Mesendoderm (in vitro differentiated cells): ENCODE measurements at regions not wholly inside any gene's neighbourhood (a gene's known extent, or its start where the extent isn't known, plus 50 kb on each side); places are given as distances from the start of the nearest gene placed in this dataset.
"Not testable (repeated sequence)": the region's sequence is repeated elsewhere in the genome, so short reads cannot be mapped to it uniquely, and the experiment has no call there.

Experiments used
- DNase-seq: peaks from one replicate; pipeline ENCODE4 v3.0.0; 2013
- H2AK5ac ChIP-seq: 2 replicates; pipeline ENCODE4 v1.6.1; 2013; ENCODE audit warnings: low read length, inconsistent platforms
- H2BK120ac ChIP-seq: 2 replicates; pipeline ENCODE4 v1.6.1; 2013; ENCODE audit warnings: low read depth, mild to moderate bottlenecking, low read length, moderate library complexity, mixed read lengths
- H2BK15ac ChIP-seq: replicated peaks from 2 replicates; pipeline ENCODE4 v1.6.1; 2013; ENCODE audit warnings: low read depth, mild to moderate bottlenecking, moderate library complexity
- H2BK5ac ChIP-seq: 2 replicates; pipeline ENCODE4 v1.6.1; 2013; ENCODE audit warnings: low read length, inconsistent platforms
- H3K18ac ChIP-seq: 2 replicates; pipeline ENCODE4 v1.6.1; 2013; ENCODE audit warnings: mild to moderate bottlenecking, low read length, mixed read lengths
- H3K23ac ChIP-seq: one replicate; pipeline ENCODE4 v1.6.1; 2013; ENCODE audit warnings: low read length
- H3K27ac ChIP-seq: 2 replicates; pipeline ENCODE4 v1.5.1; 2013; ENCODE audit warnings: low read depth, mild to moderate bottlenecking, inconsistent platforms, low read length, moderate library complexity
- H3K27me3 ChIP-seq: 2 replicates; pipeline ENCODE4 v1.6.1; 2013; ENCODE audit warnings: low read length, control low read depth, mild to moderate bottlenecking, inconsistent platforms; ENCODE audit not compliant: insufficient read depth, poor library complexity
- H3K36me3 ChIP-seq: 2 replicates; pipeline ENCODE4 v1.6.1; 2013; ENCODE audit warnings: low read length, inconsistent platforms; ENCODE audit not compliant: control insufficient read depth, insufficient read depth
- H3K4ac ChIP-seq: one replicate; pipeline ENCODE4 v1.6.1; 2013; ENCODE audit warnings: low read depth, mild to moderate bottlenecking, low read length, moderate library complexity
- H3K4me1 ChIP-seq: 2 replicates; pipeline ENCODE4 v1.6.1; 2013; ENCODE audit warnings: low read depth, low read length, inconsistent platforms; ENCODE audit not compliant: control insufficient read depth
- H3K4me2 ChIP-seq: 2 replicates; pipeline ENCODE4 v1.6.1; 2013; ENCODE audit warnings: low read length
- H3K4me3 ChIP-seq: 2 replicates; pipeline ENCODE4 v1.5.1; 2013; ENCODE audit warnings: mild to moderate bottlenecking, low read length
- H3K56ac ChIP-seq: one replicate; pipeline ENCODE4 v1.6.1; 2013; ENCODE audit warnings: low read length
- H3K79me1 ChIP-seq: 2 replicates; pipeline ENCODE4 v1.6.1; 2013; ENCODE audit warnings: low read length, inconsistent platforms
- H3K79me2 ChIP-seq: 2 replicates; pipeline ENCODE4 v1.6.1; 2013; ENCODE audit warnings: mild to moderate bottlenecking, low read length; ENCODE audit not compliant: control insufficient read depth, insufficient read depth
- H3K9ac ChIP-seq: 2 replicates; pipeline ENCODE4 v1.6.1; 2013; ENCODE audit warnings: low read length, inconsistent platforms
- H4K5ac ChIP-seq: one replicate; pipeline ENCODE4 v1.6.1; 2013; ENCODE audit warnings: low read length
- H4K8ac ChIP-seq: one replicate; pipeline ENCODE4 v1.6.1; 2013; ENCODE audit warnings: low read depth, mild to moderate bottlenecking, control low read depth, low read length, moderate library complexity
- WGBS: extraction: QIAGEN DNeasy Blood & Tissue Kit; methylation state at CpG from one replicate; pipeline ENCODE4 v1.1.7; 2013; ENCODE audit warnings: low lambda C conversion rate, missing lambda C conversion rate; ENCODE audit not compliant: insufficient coverage; ENCODE audit errors: extremely low coverage; 5-methylcytosine and 5-hydroxymethylcytosine counted together

GRCh38 chr4:66785479-66785878 lies 759.8 kb downstream of the CENPC start:
- no peaks in the 10 kb centered on the region for H3K79me2 ChIP-seq
- H3K4me2 ChIP-seq: no peak overlapping the region
- H3K4ac ChIP-seq: no peak overlapping the region
- H3K79me1 ChIP-seq: no peaks in the 10 kb centered on the region
- no peak overlapping the region for H3K56ac ChIP-seq
- no peak overlapping the region for H2BK5ac ChIP-seq
- no peak overlapping the region for H3K23ac ChIP-seq
- no peak overlapping the region for H3K4me3 ChIP-seq
- peak overlapping the region; percentile 39 for H3K18ac ChIP-seq
- H3K27me3 ChIP-seq: no peaks in the 10 kb centered on the region
- no peak overlapping the region for H4K8ac ChIP-seq
- DNase-seq: no peak
- no peak overlapping the region for H3K27ac ChIP-seq
- H2AK5ac ChIP-seq: no peak overlapping the region
- no CpG with 5 or more reads among the region's 2 CpGs for WGBS
- no peaks in the 10 kb centered on the region for H3K36me3 ChIP-seq
- no peak overlapping the region for H2BK120ac ChIP-seq
- H3K4me1 ChIP-seq: no peaks in the 10 kb centered on the region
- no peak overlapping the region for H4K5ac ChIP-seq
- H3K9ac ChIP-seq: no peak overlapping the region
- H2BK15ac ChIP-seq: no peak overlapping the region

DNA sequence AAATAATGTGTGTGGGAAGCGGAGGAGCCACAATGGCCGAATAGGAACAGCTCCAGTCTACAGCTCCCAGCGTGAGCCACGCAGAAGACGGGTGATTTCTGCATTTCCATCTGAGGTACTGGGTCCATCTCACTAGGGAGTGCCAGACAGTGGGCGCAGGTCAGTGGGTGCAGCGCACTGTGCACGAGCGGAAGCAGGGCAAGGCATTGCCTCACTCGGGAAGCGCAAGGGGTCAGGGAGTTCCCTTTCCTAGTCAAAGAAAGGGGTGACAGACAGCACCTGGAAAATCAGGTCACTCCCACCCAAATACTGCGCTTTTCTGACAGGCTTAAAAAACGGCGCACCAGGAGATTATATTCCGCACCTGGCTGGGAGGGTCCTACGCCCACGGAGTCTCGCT lies 762.6 kb downstream of the CENPC start:
- not testable (repeated sequence) for H3K4me2 ChIP-seq, H3K56ac ChIP-seq, H2BK15ac ChIP-seq, H3K27ac ChIP-seq, H3K18ac ChIP-seq, H3K4ac ChIP-seq, H3K23ac ChIP-seq, H2BK120ac ChIP-seq, H3K79me1 ChIP-seq, H3K36me3 ChIP-seq, H3K79me2 ChIP-seq, H4K8ac ChIP-seq, H2AK5ac ChIP-seq, H4K5ac ChIP-seq, H3K4me1 ChIP-seq, H2BK5ac ChIP-seq, DNase-seq, H3K4me3 ChIP-seq, H3K27me3 ChIP-seq, H3K9ac ChIP-seq
- WGBS: no CpG with 5 or more reads among the region's 18 CpGs

- Histone ChIP-seq H3K27me3 (no peaks in the 10 kb centered on the region), H4K5ac (no peak overlapping the region), H2BK15ac (no peak overlapping the region), H3K79me2 (no peaks in the 10 kb centered on the region), H4K8ac (no peak overlapping the region), H3K4ac (no peak overlapping the region), H3K4me2 (no peak overlapping the region), H2BK120ac (no peak overlapping the region), H3K23ac (no peak overlapping the region), H3K36me3 (no peaks in the 10 kb centered on the region), H3K79me1 (no peaks in the 10 kb centered on the region), H3K9ac (no peak overlapping the region), H3K4me1 (no peaks in the 10 kb centered on the region), H3K56ac (no peak overlapping the region), H3K18ac (no peak overlapping the region), H2BK5ac (no peak overlapping the region), H3K27ac (no peak overlapping the region), H3K4me3 (no peak overlapping the region), H2AK5ac (no peak overlapping the region)
- no peak for DNase-seq
- no CpG with 5 or more reads among the region's 2 CpGs for WGBS
Observed at GRCh38 chr4:66777097-66777496, 768.2 kb downstream of the CENPC start.

- no peaks in the 10 kb centered on the region for H3K79me2 ChIP-seq
- H3K9ac ChIP-seq: no peak overlapping the region
- H3K23ac ChIP-seq: no peak overlapping the region
- H3K79me1 ChIP-seq: no peaks in the 10 kb centered on the region
- no peak for DNase-seq
- H2BK5ac ChIP-seq: no peak overlapping the region
- no peak overlapping the region for H3K56ac ChIP-seq
- H3K4me3 ChIP-seq: no peak overlapping the region
- no peaks in the 10 kb centered on the region for H3K4me1 ChIP-seq
- no CpG with 5 or more reads among the region's 4 CpGs for WGBS
- H3K4ac ChIP-seq: no peak overlapping the region
- H2BK15ac ChIP-seq: no peak overlapping the region
- H4K5ac ChIP-seq: no peak overlapping the region
- H4K8ac ChIP-seq: no peak overlapping the region
- H3K36me3 ChIP-seq: no peaks in the 10 kb centered on the region
- no peak overlapping the region for H3K27ac ChIP-seq
- no peaks in the 10 kb centered on the region for H3K27me3 ChIP-seq
- no peak overlapping the region for H2AK5ac ChIP-seq
- H3K4me2 ChIP-seq: no peak overlapping the region
- H3K18ac ChIP-seq: no peak overlapping the region
- no peak overlapping the region for H2BK120ac ChIP-seq
Observed at GRCh38 chr4:66769441-66769840, 775.9 kb downstream of the CENPC start.

- Histone ChIP-seq H2BK5ac (no peak overlapping the region), H3K9ac (no peak overlapping the region), H3K4me1 (no peaks in the 10 kb centered on the region), H3K4me2 (no peak overlapping the region), H3K27ac (peak overlapping the region; percentile 7), H3K4me3 (no peak overlapping the region), H2BK120ac (no peak overlapping the region), H3K56ac (no peak overlapping the region), H3K27me3 (no peaks in the 10 kb centered on the region), H3K36me3 (no peaks in the 10 kb centered on the region), H3K4ac (no peak overlapping the region), H3K18ac (no peak overlapping the region), H2AK5ac (no peak overlapping the region), H3K79me1 (no peaks in the 10 kb centered on the region), H3K79me2 (no peaks in the 10 kb centered on the region), H4K8ac (no peak overlapping the region), H2BK15ac (no peak overlapping the region), H3K23ac (no peak overlapping the region), H4K5ac (no peak overlapping the region)
- DNase-seq: no peak
- no CpG with 5 or more reads among the region's 1 CpG for WGBS
Observed at GRCh38 chr4:66767442-66767841, 777.9 kb downstream of the CENPC start.

GRCh38 chr4:66766557-66766956 lies 778.7 kb downstream of the CENPC start:
- Histone ChIP-seq H3K23ac (no peak overlapping the region), H3K79me2 (no peaks in the 10 kb centered on the region), H3K4ac (no peak overlapping the region), H2BK120ac (peak overlapping the region; percentile 55), H2BK15ac (no peak overlapping the region), H3K27ac (peak overlapping the region; percentile 7), H4K5ac (no peak overlapping the region), H4K8ac (no peak overlapping the region), H3K18ac (peak overlapping the region; percentile 81), H2AK5ac (no peak overlapping the region), H3K27me3 (no peaks in the 10 kb centered on the region), H3K4me2 (no peak overlapping the region), H3K79me1 (no peaks in the 10 kb centered on the region), H3K56ac (peak overlapping the region; percentile 54), H3K4me3 (no peak overlapping the region), H3K9ac (no peak overlapping the region), H3K36me3 (no peaks in the 10 kb centered on the region), H3K4me1 (no peaks in the 10 kb centered on the region), H2BK5ac (no peak overlapping the region)
- no CpG with 5 or more reads among the region's 1 CpG for WGBS
- peak; percentile 94 for DNase-seq
